Sigmoid colon (tissue), 6 donors: ENCODE measurements at regions not wholly inside any gene's neighbourhood (a gene's known extent, or its start where the extent isn't known, plus 50 kb on each side); places are given as distances from the start of the nearest gene placed in this dataset.

ENCODE experiments used
- DNase-seq: peaks from one replicate; pipeline ENCODE4 v3.0.0-alpha.2; 2019
- H3K27ac ChIP-seq, 4 donors: fragments of 200-600 bp; sonication (generic); one replicate each; pipeline ENCODE4 v1.5.1; 2016 to 2019; ENCODE audit warnings: mild to moderate bottlenecking in 1 of 4
- H3K27me3 ChIP-seq, 3 donors: fragments of 200-600 bp; sonication (generic); one replicate each; pipeline ENCODE4 v1.5.1; 2019; ENCODE audit warnings: mild to moderate bottlenecking in 1 of 3
- H3K36me3 ChIP-seq, 4 donors: fragments of 200-600 bp; sonication (generic); one replicate each; pipeline ENCODE4 v1.5.1; 2016 to 2019
- H3K4me1 ChIP-seq, 4 donors: fragments of 200-600 bp; sonication (generic); one replicate each; pipeline ENCODE4 v1.5.1; 2017 to 2019
- H3K4me3 ChIP-seq, 4 donors: fragments of 200-600 bp; sonication (generic); one replicate each; pipeline ENCODE4 v1.5.1; 2017 to 2019; ENCODE audit warnings: mild to moderate bottlenecking in 2 of 4, moderate library complexity in 1 of 4
- H3K9me3 ChIP-seq, 4 donors: fragments of 200-600 bp in 3 of 4; sonication (generic) in 3 of 4; one replicate each; pipeline versions ENCODE4 v1.5.1 to v1.6.1; 2013 to 2019
- EP300 ChIP-seq, 4 donors: sonication (generic); formaldehyde crosslinking; IDR thresholded peaks; one replicate each; pipeline ENCODE4 v1.6.1; 2017; ENCODE audit warnings: antibody characterized with exemption in 4 of 4
- POLR2A ChIP-seq, 2 donors: fragments of 450-650 bp; IDR thresholded peaks; one replicate each; pipeline ENCODE4 v1.6.1; 2016; ENCODE audit warnings: antibody characterized with exemption in 2 of 2, mild to moderate bottlenecking in 2 of 2, moderate library complexity in 2 of 2
- POLR2AphosphoS5 ChIP-seq, 4 donors: sonication (generic); formaldehyde crosslinking; IDR thresholded peaks; one replicate each; pipeline ENCODE4 v1.6.1; 2017; ENCODE audit warnings: antibody characterized with exemption in 4 of 4
- WGBS, 2 donors: extraction: QIAGEN DNeasy Blood & Tissue Kit; methylation state at CpG; one replicate each; pipeline ENCODE4 v1.1.7; 2013; 5-methylcytosine and 5-hydroxymethylcytosine counted together
- intact Hi-C: fragments of 100-400 bp; cut with DNase I; formaldehyde crosslinking; loops from one replicate; pipeline ENCODE4 v1.15.1; 2023
- TF ChIP-seq, protein P1 (sequence below), 4 experiments: fragments of 450-650 bp in 3 of 4; fragments of 200-600 bp in 1 of 4; IDR thresholded peaks; one replicate each; pipeline ENCODE4 v1.5.1; 2016 to 2019; ENCODE audit warnings: antibody characterized with exemption in 4 of 4, mild to moderate bottlenecking in 3 of 4, moderate library complexity in 2 of 4
- donor health status: healthy with polysubstance abuse.
- donor health status: healthy.

DNA sequence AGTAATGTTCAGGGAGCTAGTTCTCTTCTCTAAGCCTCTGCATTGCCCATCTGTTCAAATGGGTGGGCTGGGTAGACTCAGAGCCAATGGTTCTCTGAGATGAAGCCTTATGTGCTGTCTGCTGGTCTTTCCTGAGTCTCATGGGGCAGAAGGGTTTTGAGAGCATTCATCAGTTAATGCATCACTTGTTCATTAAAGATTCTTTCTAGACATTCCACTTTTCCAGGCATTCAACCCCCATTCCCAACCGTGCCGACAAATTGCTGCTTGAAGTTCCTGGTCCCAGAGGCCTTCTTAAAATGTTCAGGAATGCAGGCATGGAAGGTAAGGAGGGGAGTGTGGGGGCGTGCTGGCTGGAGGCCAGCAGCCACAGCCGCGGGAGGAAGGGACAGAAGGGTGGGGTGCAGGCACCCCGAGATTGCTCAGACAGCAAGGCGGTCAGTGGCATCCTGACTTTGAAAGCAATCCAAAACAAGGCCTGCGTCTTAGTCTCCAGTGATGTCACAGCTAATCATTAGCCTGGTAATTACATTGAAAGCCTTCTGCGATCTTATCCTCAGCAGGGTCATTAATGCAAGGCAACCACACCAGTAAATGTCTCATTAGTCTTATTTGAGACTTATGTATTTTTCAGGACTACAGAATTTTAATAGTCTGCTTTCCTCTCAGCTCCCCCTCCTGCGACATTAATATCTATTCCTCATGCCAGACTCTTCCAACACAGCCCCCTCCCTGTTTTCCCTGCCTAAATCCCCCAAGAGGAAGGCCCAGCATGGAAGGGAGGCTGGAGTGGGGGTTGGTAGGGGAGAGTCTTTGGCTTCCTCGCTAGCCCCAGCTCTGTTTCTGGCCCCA, 328.8 kb downstream of the MIAT start:
- intact Hi-C loops: no loop called here
- Histone ChIP-seq H3K27ac (no peak overlapping the region), H3K4me3 (no peak overlapping the region), H3K4me1 (peaks cover 0 to 28% (median 20%) of the 10 kb centered on the region in 4 donors), H3K36me3 (no peaks in the 10 kb centered on the region), H3K9me3 (no peaks in the 10 kb centered on the region), H3K27me3 (no peaks in the 10 kb centered on the region)
- DNase-seq: no peak
- TF ChIP-seq POLR2AphosphoS5 (IDR thresholded peaks at IDR 0.05): no peak
- TF ChIP-seq EP300 (IDR thresholded peaks at IDR 0.05): no peak
- TF ChIP-seq, protein P1, sequence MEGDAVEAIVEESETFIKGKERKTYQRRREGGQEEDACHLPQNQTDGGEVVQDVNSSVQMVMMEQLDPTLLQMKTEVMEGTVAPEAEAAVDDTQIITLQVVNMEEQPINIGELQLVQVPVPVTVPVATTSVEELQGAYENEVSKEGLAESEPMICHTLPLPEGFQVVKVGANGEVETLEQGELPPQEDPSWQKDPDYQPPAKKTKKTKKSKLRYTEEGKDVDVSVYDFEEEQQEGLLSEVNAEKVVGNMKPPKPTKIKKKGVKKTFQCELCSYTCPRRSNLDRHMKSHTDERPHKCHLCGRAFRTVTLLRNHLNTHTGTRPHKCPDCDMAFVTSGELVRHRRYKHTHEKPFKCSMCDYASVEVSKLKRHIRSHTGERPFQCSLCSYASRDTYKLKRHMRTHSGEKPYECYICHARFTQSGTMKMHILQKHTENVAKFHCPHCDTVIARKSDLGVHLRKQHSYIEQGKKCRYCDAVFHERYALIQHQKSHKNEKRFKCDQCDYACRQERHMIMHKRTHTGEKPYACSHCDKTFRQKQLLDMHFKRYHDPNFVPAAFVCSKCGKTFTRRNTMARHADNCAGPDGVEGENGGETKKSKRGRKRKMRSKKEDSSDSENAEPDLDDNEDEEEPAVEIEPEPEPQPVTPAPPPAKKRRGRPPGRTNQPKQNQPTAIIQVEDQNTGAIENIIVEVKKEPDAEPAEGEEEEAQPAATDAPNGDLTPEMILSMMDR (IDR thresholded peaks at IDR 0.05): no peak
- no peak for TF ChIP-seq POLR2A (IDR thresholded peaks at IDR 0.05)
- 37 to 38% methylated on average over 11 of the region's 11 CpGs for WGBS, 2 donors

DNA sequence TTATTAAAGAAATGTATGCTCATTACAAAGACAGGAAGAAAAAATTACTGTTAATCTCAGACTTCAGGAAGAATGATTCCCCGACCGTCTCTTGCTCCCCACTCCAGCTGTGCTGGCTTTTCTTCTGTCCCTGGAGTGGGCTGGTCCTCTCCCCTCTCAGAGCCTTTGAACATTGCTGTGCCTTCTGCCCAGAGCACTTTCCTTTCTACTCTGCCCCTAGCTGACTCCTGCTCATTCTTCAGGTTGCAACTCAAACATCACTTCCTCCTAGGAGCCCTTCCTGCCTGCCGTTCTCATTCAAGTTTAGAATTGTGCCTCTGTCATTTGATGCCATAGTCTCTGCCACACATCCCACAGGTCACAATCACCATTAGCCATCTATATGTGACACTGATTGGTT, 329.5 kb downstream of the MIAT start:
- Histone ChIP-seq H3K4me1 (peaks cover 0 to 21% (median 14%) of the 10 kb centered on the region in 4 donors), H3K36me3 (no peaks in the 10 kb centered on the region), H3K4me3 (no peak overlapping the region), H3K9me3 (no peaks in the 10 kb centered on the region), H3K27me3 (no peaks in the 10 kb centered on the region), H3K27ac (no peak overlapping the region)
- intact Hi-C loops: no loop called here
- no peak for DNase-seq
- WGBS, 2 donors: 19 to 34% methylated on average over 3 of the region's 3 CpGs
- TF ChIP-seq POLR2AphosphoS5 (IDR thresholded peaks at IDR 0.05) (no peak), EP300 (IDR thresholded peaks at IDR 0.05) (no peak), POLR2A (IDR thresholded peaks at IDR 0.05) (no peak)
- TF ChIP-seq, protein P1 (IDR thresholded peaks at IDR 0.05): no peak

DNA sequence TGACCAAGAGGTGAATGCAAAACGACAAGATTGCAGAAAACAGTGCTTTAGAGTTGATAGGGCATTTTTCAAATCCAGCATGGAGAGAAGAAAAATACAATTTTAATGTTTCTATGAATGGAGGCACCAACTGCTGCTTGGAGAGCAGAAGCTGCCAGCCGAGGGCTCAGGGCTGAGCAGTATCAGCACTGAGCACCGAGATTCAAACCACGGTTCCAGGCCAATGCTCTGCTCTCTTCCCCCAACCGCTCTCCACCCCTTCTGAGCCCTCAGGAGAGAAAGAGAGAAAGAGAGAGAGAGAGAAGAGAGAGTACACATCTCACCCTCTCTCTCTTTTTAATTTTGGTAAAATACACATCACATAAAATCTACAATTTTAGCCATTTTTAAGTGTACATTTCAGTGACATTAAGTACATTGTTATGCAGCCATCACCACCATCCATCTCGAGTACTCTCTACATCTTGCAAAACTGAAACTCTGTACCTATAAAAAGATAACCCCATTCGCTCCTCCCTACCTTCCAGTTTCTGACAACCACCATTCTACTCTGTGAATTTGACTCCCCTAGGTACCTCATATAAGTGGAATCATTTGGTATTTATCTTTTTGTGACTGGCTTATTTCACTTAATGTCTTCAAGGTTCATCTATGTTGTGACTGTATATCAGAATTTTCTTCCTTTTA, 333.3 kb downstream of the MIAT start:
- TF ChIP-seq, protein P1 (IDR thresholded peaks at IDR 0.05): no peak
- TF ChIP-seq POLR2AphosphoS5 (IDR thresholded peaks at IDR 0.05) (no peak), POLR2A (IDR thresholded peaks at IDR 0.05) (no peak), EP300 (IDR thresholded peaks at IDR 0.05) (no peak)
- 62 to 67% methylated on average over 7 of the region's 7 CpGs for WGBS, 2 donors
- no peak for DNase-seq
- Histone ChIP-seq H3K9me3 (no peaks in the 10 kb centered on the region), H3K4me1 (peaks cover 0 to 37% (median 23%) of the 10 kb centered on the region in 4 donors), H3K27ac (no peak overlapping the region), H3K4me3 (no peak overlapping the region), H3K27me3 (no peaks in the 10 kb centered on the region), H3K36me3 (no peaks in the 10 kb centered on the region)
- intact Hi-C loops: loop anchor here (5.0 to 10.0 kb wide), 2 partner anchors 98 to 814 kb away; partner anchors contain the start of gene MN1

DNA sequence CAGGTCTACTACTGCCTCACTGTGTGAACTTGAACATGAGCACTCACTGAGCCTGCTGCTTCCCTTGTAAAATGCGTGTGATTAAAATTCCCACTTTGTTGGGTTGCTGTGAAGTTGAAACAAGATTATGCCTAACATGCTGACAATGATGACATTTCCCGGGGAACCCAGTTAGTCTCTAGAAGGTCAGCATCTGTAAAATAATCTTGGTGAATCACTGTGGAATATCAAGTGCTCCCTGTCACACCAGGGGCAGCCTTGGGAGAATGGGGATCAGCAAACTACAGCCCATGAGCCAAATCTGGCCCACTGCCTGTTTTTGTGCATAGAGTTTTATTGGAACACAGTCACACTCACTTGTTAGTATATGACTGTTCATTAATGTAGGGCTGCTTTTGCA, 335.2 kb downstream of the MIAT start:
- WGBS, 2 donors: 63 to 74% methylated on average over 2 of the region's 2 CpGs
- Histone ChIP-seq H3K4me3 (no peak overlapping the region), H3K27ac (peak overlapping the region in 2 of 4 donors; percentile 22 to 65), H3K36me3 (no peaks in the 10 kb centered on the region), H3K27me3 (no peaks in the 10 kb centered on the region), H3K4me1 (peaks cover 0 to 31% (median 23%) of the 10 kb centered on the region in 4 donors), H3K9me3 (no peaks in the 10 kb centered on the region)
- TF ChIP-seq POLR2AphosphoS5 (IDR thresholded peaks at IDR 0.05): peak; percentile 17 to 55 (median 52)
- TF ChIP-seq, protein P1 (IDR thresholded peaks at IDR 0.05): no peak
- TF ChIP-seq EP300 (IDR thresholded peaks at IDR 0.05): no peak
- DNase-seq: peak; percentile 76
- intact Hi-C loops: loop anchor here (2.0 to 10.0 kb wide), 3 partner anchors 100 to 812 kb away; partner anchors contain the start of gene MN1
